Activated naive CD8-positive, alpha-beta T cell treated with anti-CD3 and anti-CD28 coated beads, Interleukin-2, amount 50 U/mL, for 24 hours (primary cell): ENCODE measurements at regions not wholly inside any gene's neighbourhood (a gene's known extent, or its start where the extent isn't known, plus 50 kb on each side); places are given as distances from the start of the nearest gene placed in this dataset.

Source experiments
- ATAC-seq: fragments of 150-1000 bp; cut with Tn5 transposase; one replicate; pipeline ENCODE4 v1.10.0; 2021
- DNase-seq: peaks from one replicate; pipeline ENCODE4 v3.0.0; 2021
- H3K27ac Mint-ChIP-seq: one replicate; pipeline ENCODE4 v1.8.0; 2021; ENCODE audit warnings: mild to moderate bottlenecking, mixed read lengths
- H3K27me3 Mint-ChIP-seq: one replicate; pipeline ENCODE4 v1.8.0; 2021; ENCODE audit warnings: mixed read lengths
- H3K36me3 Mint-ChIP-seq: one replicate; pipeline ENCODE4 v1.8.0; 2021; ENCODE audit warnings: low read depth, mixed read lengths
- H3K4me1 Mint-ChIP-seq: one replicate; pipeline ENCODE4 v1.8.0; 2021; ENCODE audit warnings: mixed read lengths
- H3K4me3 Mint-ChIP-seq: one replicate; pipeline ENCODE4 v1.8.0; 2021; ENCODE audit warnings: mild to moderate bottlenecking, moderate library complexity, mixed read lengths
- H3K9me3 Mint-ChIP-seq: one replicate; pipeline ENCODE4 v1.8.0; 2021; ENCODE audit warnings: mixed read lengths

DNA sequence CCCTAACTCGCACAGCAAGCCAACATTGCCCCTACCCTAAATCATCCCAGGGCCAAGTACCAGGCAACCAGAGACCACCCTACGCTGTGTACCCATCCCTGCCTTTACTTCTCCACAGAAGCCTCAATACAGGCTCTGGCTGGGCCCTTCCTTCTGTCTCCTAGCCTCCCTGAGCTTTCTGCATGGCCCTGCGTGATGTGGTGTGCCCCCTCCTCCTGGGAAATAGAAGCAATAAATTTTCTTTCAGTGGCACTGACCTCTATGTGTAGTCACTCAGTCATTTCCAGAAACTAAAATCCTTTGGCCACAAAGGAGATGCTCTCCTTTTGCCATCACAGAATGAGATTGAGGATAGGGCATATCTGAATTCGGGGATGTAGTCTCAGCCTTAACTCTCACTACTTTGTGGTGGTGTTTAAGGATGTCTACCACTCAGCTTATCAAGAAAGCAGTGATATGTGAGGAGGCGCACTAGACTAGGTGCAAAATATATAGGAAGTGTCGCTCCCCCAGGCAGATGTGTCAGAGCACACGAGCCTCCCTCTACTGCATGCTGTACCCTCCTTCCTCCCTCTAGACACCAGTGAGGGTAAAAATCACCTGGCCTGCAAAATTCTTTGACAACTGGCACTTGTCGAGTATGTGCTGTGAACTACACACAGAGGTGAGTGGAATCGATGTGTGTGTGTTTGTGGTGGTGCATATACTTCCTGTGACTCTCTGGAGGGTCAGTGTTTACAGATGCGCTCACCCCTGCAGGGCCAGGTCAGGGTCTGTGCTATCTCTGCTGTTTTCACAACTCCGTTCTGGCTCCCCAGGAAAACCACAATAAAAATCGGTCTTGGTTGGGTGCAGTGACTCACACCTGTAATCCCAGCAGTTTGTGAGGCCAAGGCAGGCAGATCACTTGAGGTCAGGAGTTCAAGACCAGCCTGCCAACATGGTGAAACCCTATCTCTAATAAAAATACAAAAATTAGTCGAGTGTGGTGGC, 825.9 kb upstream of the IGFBP3 start:
- no peak for ATAC-seq
- no peak for DNase-seq
- no peaks in the 10 kb centered on the region for H3K4me1 Mint-ChIP-seq
- H3K27ac Mint-ChIP-seq: no peak overlapping the region
- H3K27me3 Mint-ChIP-seq: no peaks in the 10 kb centered on the region
- H3K36me3 Mint-ChIP-seq: peaks cover 2% of the 10 kb centered on the region
- H3K9me3 Mint-ChIP-seq: peaks cover 3% of the 10 kb centered on the region
- no peak overlapping the region for H3K4me3 Mint-ChIP-seq

DNA sequence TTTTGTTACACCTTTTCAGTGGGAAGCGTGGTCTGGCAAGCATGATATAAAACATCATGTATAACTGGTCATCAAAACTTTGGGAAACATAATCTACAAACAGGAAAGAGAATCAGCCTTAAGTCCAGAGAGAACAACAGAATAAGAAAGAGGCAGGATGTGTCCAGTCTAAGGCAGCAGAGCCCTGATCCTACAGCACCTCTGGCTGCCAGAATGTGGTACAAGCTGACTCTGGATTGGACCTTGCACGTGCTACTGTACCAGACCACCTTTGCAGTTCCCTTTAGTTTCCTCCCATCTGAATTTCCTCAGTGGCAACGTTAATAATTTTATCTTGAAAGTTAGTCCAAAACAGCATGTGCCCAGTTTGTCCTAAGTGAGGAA, 824.6 kb upstream of the IGFBP3 start:
- H3K4me1 Mint-ChIP-seq: no peaks in the 10 kb centered on the region
- peaks cover 3% of the 10 kb centered on the region for H3K9me3 Mint-ChIP-seq

DNA sequence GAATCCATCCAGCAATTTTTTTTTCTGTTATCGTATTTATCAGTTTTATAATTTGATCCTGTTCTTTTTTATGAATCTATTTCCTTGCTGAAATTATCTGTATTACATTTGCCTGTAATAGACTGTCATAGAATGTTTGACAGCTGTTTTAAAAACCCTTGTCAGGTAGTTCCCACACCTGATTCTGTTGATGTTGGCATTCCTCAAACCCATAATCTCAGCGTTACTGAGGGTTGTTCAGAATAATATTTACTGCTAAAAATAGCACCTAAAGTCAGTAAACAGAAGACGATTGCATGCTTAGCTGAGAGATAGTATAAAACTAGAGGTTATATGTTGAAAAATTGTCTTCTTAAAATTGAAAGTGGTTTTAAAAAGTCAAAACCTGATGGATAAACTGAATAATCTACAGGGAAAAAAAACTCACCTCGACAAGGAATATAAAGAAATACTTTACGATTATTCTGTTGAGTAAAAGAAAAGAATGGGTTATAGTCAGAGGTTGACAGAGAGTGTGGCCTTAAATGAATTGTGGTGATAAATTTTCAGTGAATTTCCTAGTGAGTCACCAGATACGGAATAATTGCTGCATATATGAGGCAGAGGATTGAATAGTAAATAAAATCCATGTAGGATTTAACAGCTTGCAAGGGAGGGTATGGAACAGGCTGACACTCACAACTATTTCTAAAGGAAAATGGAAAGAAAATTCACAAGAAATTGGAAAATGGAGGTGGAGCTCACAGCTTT, 824.1 kb upstream of the IGFBP3 start:
- no peaks in the 10 kb centered on the region for H3K27me3 Mint-ChIP-seq
- no peaks in the 10 kb centered on the region for H3K4me1 Mint-ChIP-seq
- no peak overlapping the region for H3K27ac Mint-ChIP-seq
- no peaks in the 10 kb centered on the region for H3K36me3 Mint-ChIP-seq
- no peak overlapping the region for H3K4me3 Mint-ChIP-seq
- peaks cover 3% of the 10 kb centered on the region for H3K9me3 Mint-ChIP-seq
- DNase-seq (no peak), ATAC-seq (no peak)

More for the DNA sequence above, 824.6 kb upstream of the IGFBP3 start:
- DNase-seq (no peak), ATAC-seq (no peak)
- no peaks in the 10 kb centered on the region for H3K36me3 Mint-ChIP-seq
- H3K4me3 Mint-ChIP-seq: no peak overlapping the region
- H3K27ac Mint-ChIP-seq: no peak overlapping the region
- H3K27me3 Mint-ChIP-seq: no peaks in the 10 kb centered on the region

DNA sequence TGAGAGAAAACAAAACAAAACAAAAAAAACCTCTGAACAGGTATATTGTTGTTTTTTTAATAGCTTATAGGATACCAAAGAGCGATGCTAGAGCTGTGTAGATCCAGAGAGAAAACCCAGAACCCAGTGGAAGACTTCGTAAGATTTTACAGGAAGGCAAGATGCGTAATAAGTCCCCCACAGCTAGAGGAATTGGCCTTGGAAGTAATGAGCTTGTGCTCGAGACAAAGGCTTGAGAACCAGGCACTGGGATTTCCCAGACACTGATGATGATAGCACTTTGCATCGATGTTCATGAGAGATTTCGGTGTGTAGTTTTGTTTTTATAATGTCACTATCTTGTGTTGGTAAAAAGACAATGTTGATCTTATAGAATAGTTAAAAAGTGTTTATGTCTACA, 821.5 kb upstream of the IGFBP3 start:
- no peak overlapping the region for H3K27ac Mint-ChIP-seq
- H3K4me1 Mint-ChIP-seq: no peaks in the 10 kb centered on the region
- no peak overlapping the region for H3K4me3 Mint-ChIP-seq
- H3K9me3 Mint-ChIP-seq: no peaks in the 10 kb centered on the region
- ATAC-seq: no peak
- H3K27me3 Mint-ChIP-seq: no peaks in the 10 kb centered on the region
- no peak for DNase-seq
- H3K36me3 Mint-ChIP-seq: no peaks in the 10 kb centered on the region

DNA sequence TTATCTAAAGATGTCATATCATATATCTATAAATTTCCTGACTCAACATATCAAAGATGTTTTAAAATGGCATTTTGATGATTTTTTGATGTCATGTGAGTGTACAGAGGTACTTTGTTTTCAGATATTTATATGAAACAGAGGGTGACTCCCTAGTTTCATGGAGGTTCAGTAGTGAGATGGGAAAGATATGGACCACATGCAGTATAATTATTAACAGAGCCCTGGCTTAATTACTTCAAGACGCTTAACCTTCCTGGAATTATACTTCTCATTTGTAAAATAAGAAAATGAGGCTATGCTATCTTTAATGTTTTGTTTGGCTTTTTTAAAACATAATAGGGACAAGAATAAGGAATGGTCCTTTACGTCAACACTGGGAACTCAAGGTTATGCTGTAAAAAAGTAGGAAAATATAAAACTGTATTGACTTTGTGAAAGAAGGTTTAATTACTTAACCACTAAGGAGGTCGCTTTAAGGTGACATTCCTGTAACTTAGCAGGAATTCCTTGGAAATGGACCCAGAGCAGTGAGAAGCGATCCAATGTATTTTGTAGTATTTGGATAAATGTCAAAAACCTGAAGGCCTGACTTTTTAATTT, 821.0 kb upstream of the IGFBP3 start:
- ATAC-seq (no peak), DNase-seq (no peak)
- Mint-ChIP-seq H3K9me3 (no peaks in the 10 kb centered on the region), H3K27me3 (no peaks in the 10 kb centered on the region), H3K4me3 (no peak overlapping the region), H3K4me1 (no peaks in the 10 kb centered on the region), H3K36me3 (no peaks in the 10 kb centered on the region), H3K27ac (no peak overlapping the region)

DNA sequence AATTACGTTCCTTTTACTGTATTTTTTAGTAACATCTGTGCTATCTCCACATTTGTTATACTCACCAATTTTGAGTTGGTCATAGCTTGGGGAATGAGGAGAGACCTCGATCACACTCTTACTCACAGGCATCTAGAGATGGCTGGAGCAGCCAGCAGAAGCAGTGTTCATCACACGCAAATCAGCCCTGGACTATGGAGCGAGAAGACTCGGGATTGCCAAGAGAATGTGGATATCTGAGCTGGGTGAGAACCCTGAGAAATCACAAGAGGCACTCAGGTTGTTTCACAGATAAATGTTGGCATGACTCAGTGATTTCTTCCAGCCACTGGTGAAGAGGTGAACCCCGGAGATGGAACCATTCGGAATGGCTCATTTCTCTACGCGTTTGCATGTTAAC, 820.1 kb upstream of the IGFBP3 start:
- ATAC-seq (no peak), DNase-seq (no peak)
- Mint-ChIP-seq H3K4me1 (no peaks in the 10 kb centered on the region), H3K4me3 (no peak overlapping the region), H3K27ac (no peak overlapping the region), H3K9me3 (peaks cover 3% of the 10 kb centered on the region), H3K36me3 (no peaks in the 10 kb centered on the region), H3K27me3 (no peaks in the 10 kb centered on the region)

- no peak overlapping the region for H3K4me3 Mint-ChIP-seq
- DNase-seq (no peak), ATAC-seq (no peak)
- no peaks in the 10 kb centered on the region for H3K4me1 Mint-ChIP-seq
- H3K9me3 Mint-ChIP-seq: peaks cover 10% of the 10 kb centered on the region
- no peaks in the 10 kb centered on the region for H3K27me3 Mint-ChIP-seq
- H3K27ac Mint-ChIP-seq: no peak overlapping the region
- no peaks in the 10 kb centered on the region for H3K36me3 Mint-ChIP-seq
Observed at GRCh38 chr7:46739518-46740234, 818.6 kb upstream of the IGFBP3 start.

DNA sequence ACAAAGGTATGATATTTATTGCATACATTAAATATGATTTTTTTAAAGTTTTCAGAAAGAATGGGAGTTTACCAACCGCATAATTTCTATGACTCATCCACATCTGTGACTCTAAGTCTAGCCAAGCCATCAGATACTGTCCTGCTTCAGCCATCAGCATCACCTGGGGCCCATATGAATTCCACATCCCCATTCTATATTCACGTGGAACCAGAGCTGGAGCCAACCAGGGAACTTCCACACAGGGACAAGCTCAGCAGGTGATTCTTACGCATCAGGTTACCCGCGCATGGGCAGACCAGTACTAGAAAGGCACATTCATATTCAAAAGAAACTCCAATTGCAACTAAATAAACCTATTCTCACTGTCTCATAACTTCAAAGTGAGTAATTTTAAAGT, 817.7 kb upstream of the IGFBP3 start:
- H3K27me3 Mint-ChIP-seq: no peaks in the 10 kb centered on the region
- DNase-seq (no peak), ATAC-seq (no peak)
- H3K4me1 Mint-ChIP-seq: no peaks in the 10 kb centered on the region
- peaks cover 10% of the 10 kb centered on the region for H3K9me3 Mint-ChIP-seq
- no peak overlapping the region for H3K27ac Mint-ChIP-seq
- H3K4me3 Mint-ChIP-seq: no peak overlapping the region
- no peaks in the 10 kb centered on the region for H3K36me3 Mint-ChIP-seq

DNA sequence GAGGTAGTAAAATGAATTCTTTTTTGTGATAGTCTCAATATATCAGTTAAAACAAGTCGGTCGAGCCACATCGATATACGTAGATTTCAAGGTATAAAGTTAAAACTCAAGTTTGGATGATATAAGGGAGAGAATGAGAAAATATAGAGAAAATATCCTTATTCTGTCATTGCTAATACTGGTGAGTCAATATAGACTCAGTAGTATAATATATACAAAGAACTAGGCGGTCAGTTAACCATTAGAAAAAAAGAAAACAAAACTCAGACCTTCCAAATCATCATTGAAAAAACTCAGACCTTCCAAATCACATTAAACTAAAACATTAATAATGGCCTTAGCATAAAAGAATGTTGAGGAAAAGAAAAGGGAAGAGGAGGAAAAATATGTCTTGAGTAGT, 817.1 kb upstream of the IGFBP3 start:
- H3K36me3 Mint-ChIP-seq: no peaks in the 10 kb centered on the region
- H3K27ac Mint-ChIP-seq: no peak overlapping the region
- ATAC-seq (no peak), DNase-seq (no peak)
- no peaks in the 10 kb centered on the region for H3K4me1 Mint-ChIP-seq
- H3K9me3 Mint-ChIP-seq: peaks cover 10% of the 10 kb centered on the region
- H3K27me3 Mint-ChIP-seq: no peaks in the 10 kb centered on the region
- H3K4me3 Mint-ChIP-seq: no peak overlapping the region

DNA sequence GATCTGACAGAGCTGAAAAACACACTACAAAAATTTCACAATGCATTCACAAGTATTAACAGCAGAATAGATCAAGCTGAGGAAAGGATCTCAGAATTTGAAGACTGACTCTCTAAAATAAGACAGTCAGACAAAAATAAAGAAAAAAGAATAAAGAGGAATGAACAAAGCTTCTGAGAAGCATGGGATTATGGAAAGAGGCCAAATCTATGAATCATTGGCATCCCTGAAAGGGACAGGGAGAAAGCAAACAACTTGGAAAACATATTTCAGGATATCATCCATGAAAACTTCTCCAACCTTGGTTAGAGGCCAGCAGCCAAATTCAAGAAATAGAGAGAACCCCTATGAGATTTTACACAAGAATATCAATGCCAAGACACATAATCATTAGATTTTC, 804.8 kb upstream of the IGFBP3 start:
- H3K9me3 Mint-ChIP-seq: peaks cover 18% of the 10 kb centered on the region
- H3K4me1 Mint-ChIP-seq: no peaks in the 10 kb centered on the region
- H3K4me3 Mint-ChIP-seq: no peak overlapping the region
- H3K27ac Mint-ChIP-seq: no peak overlapping the region
- H3K36me3 Mint-ChIP-seq: no peaks in the 10 kb centered on the region
- no peaks in the 10 kb centered on the region for H3K27me3 Mint-ChIP-seq
- no peak for ATAC-seq
- DNase-seq: no peak

GRCh38 chr7:46725136-46725535, 804.1 kb upstream of the IGFBP3 start:
- peaks cover 18% of the 10 kb centered on the region for H3K9me3 Mint-ChIP-seq
- no peaks in the 10 kb centered on the region for H3K36me3 Mint-ChIP-seq
- H3K4me1 Mint-ChIP-seq: no peaks in the 10 kb centered on the region
- no peaks in the 10 kb centered on the region for H3K27me3 Mint-ChIP-seq
- ATAC-seq: no peak
- DNase-seq: no peak
- H3K27ac Mint-ChIP-seq: no peak overlapping the region
- no peak overlapping the region for H3K4me3 Mint-ChIP-seq

DNA sequence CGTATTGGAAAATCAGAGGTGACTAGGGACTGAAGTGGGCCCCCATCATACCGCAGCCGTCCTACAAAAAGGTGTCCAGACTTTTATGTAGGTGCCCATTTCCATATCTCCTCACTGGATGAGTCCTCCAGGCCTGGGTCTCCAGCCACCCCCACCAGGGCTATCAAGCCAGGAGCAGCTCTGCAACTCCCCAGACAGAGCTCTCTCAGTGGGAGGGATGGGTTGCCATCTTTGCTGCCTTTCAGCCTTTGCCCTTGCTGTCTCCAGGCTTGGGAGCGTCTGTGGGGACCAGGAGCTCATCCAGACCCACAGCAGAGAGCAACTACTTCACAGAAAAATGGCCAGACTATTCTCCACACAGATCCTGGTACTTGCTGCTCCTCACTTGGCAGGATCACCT, 802.7 kb upstream of the IGFBP3 start:
- Mint-ChIP-seq H3K4me1 (no peaks in the 10 kb centered on the region), H3K36me3 (no peaks in the 10 kb centered on the region), H3K4me3 (no peak overlapping the region), H3K9me3 (peaks cover 21% of the 10 kb centered on the region), H3K27me3 (no peaks in the 10 kb centered on the region), H3K27ac (no peak overlapping the region)
- DNase-seq (no peak), ATAC-seq (no peak)

GRCh38 chr7:46723003-46723402, 801.9 kb upstream of the IGFBP3 start:
- H3K27ac Mint-ChIP-seq: no peak overlapping the region
- H3K27me3 Mint-ChIP-seq: no peaks in the 10 kb centered on the region
- no peak for DNase-seq
- no peak for ATAC-seq
- H3K4me3 Mint-ChIP-seq: no peak overlapping the region
- H3K36me3 Mint-ChIP-seq: no peaks in the 10 kb centered on the region
- H3K9me3 Mint-ChIP-seq: peaks cover 18% of the 10 kb centered on the region
- no peaks in the 10 kb centered on the region for H3K4me1 Mint-ChIP-seq

GRCh38 chr7:46720761-46721160, 799.7 kb upstream of the IGFBP3 start:
- Mint-ChIP-seq H3K36me3 (no peaks in the 10 kb centered on the region), H3K9me3 (peaks cover 13% of the 10 kb centered on the region)

More at GRCh38 chr7:46720761-46721160, 799.7 kb upstream of the IGFBP3 start:
- Mint-ChIP-seq H3K4me1 (no peaks in the 10 kb centered on the region), H3K27ac (no peak overlapping the region), H3K27me3 (no peaks in the 10 kb centered on the region), H3K4me3 (no peak overlapping the region)
- ATAC-seq (no peak), DNase-seq (no peak)
